Esophagus muscularis mucosa (tissue), 4 donors: ENCODE measurements at regions not wholly inside any gene's neighbourhood (a gene's known extent, or its start where the extent isn't known, plus 50 kb on each side); places are given as distances from the start of the nearest gene placed in this dataset.
"Not testable (repeated sequence)": the region's sequence is repeated elsewhere in the genome, so short reads cannot be mapped to it uniquely, and the experiment has no call there.

Experiments used
- EP300 ChIP-seq: sonication (generic); formaldehyde crosslinking; IDR thresholded peaks from one replicate; pipeline ENCODE4 v1.6.1; 2017; ENCODE audit warnings: antibody characterized with exemption
- POLR2A ChIP-seq: fragments of 450-650 bp; IDR thresholded peaks from one replicate; pipeline ENCODE4 v1.6.1; 2017; ENCODE audit warnings: antibody characterized with exemption, moderate library complexity, mild to moderate bottlenecking, low read depth
- POLR2AphosphoS5 ChIP-seq, 2 donors: sonication (generic); formaldehyde crosslinking; IDR thresholded peaks; one replicate each; pipeline ENCODE4 v1.6.1; 2017; ENCODE audit warnings: antibody characterized with exemption in 2 of 2
- TF ChIP-seq, protein P1 (sequence below), 3 experiments: fragments of 200-600 bp in 2 of 3; fragments of 450-650 bp in 1 of 3; sonication (generic) in 2 of 3; IDR thresholded peaks; one replicate each; pipeline ENCODE4 v1.5.1; 2017 to 2019; ENCODE audit warnings: antibody characterized with exemption in 3 of 3, mild to moderate bottlenecking in 2 of 3, moderate library complexity in 1 of 3

DNA sequence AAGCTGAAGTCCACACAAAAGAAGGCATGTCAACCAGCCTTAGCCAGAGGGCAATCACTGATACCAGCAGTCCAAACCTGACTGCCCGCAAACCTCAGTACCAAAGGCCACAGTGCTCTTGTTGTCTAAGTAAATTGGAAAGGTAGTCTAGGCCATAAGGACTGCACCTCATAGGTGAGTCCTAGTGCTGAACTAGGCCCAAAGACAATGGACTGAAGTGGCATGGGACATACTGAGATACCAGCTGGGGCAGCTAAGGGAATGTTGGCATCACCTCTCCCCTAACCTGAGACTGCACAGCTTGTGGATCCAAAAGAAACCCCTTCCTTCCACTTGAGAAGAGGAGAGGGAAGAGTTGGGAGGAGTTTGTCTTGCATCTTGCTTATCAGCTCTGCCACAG, 161.9 kb downstream of the POTEG start:
- TF ChIP-seq, protein P1, sequence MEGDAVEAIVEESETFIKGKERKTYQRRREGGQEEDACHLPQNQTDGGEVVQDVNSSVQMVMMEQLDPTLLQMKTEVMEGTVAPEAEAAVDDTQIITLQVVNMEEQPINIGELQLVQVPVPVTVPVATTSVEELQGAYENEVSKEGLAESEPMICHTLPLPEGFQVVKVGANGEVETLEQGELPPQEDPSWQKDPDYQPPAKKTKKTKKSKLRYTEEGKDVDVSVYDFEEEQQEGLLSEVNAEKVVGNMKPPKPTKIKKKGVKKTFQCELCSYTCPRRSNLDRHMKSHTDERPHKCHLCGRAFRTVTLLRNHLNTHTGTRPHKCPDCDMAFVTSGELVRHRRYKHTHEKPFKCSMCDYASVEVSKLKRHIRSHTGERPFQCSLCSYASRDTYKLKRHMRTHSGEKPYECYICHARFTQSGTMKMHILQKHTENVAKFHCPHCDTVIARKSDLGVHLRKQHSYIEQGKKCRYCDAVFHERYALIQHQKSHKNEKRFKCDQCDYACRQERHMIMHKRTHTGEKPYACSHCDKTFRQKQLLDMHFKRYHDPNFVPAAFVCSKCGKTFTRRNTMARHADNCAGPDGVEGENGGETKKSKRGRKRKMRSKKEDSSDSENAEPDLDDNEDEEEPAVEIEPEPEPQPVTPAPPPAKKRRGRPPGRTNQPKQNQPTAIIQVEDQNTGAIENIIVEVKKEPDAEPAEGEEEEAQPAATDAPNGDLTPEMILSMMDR (IDR thresholded peaks at IDR 0.05), result not testable (repeated sequence)
- TF ChIP-seq POLR2A; POLR2AphosphoS5 (IDR thresholded peaks at IDR 0.05); EP300: not testable (repeated sequence)
